ENCODE measurements at regions not wholly inside any gene's neighbourhood (a gene's known extent, or its start where the extent isn't known, plus 50 kb on each side); places are given as distances from the start of the nearest gene placed in this dataset.

GRCh38 chr14:61904946-61905345 lies 142.7 kb downstream of the SNAPC1 start:
- 74 to 98% methylated on average over 2 of the region's 2 CpGs for WGBS, 2 donors
- Histone ChIP-seq H3K9ac (ENCODE audit: insufficient read depth in 1 of 2, low read length in 2 of 2) (no peak overlapping the region), H3K27ac (ENCODE audit: low read depth in 1 of 2, low read length in 1 of 2) (no peak overlapping the region), H3K4me3 (no peak overlapping the region), H3K9me3 (ENCODE audit: control insufficient read depth in 4 of 4, insufficient read depth in 3 of 4, low read length in 3 of 4) (no peaks in the 10 kb centered on the region), H3K4me1 (ENCODE audit: control insufficient read depth in 5 of 5, insufficient read depth in 5 of 5, low read length in 5 of 5) (no peaks in the 10 kb centered on the region), H3K36me3 (ENCODE audit: control insufficient read depth in 4 of 4, insufficient read depth in 4 of 4, low read length in 4 of 4) (no peaks in the 10 kb centered on the region), H3K27me3 (ENCODE audit: control insufficient read depth in 3 of 3, insufficient read depth in 3 of 3, low read length in 2 of 3) (no peaks in the 10 kb centered on the region)
- DNase-seq = no peak
- no peak for ATAC-seq (ENCODE audit: insufficient read depth, low FRiP score)
- no peak for TF ChIP-seq CTCF (IDR thresholded peaks at IDR 0.05; ENCODE audit: control extremely low read depth, extremely low read depth)

- TF ChIP-seq CTCF (IDR thresholded peaks at IDR 0.05; ENCODE audit: control extremely low read depth, extremely low read depth) = no peak
- DNase-seq (no peak), ATAC-seq (ENCODE audit: insufficient read depth, low FRiP score) (no peak)
- Histone ChIP-seq H3K9me3 (ENCODE audit: control insufficient read depth in 4 of 4, insufficient read depth in 3 of 4, low read length in 3 of 4) (no peaks in the 10 kb centered on the region), H3K9ac (ENCODE audit: insufficient read depth in 1 of 2, low read length in 2 of 2) (no peak overlapping the region), H3K36me3 (ENCODE audit: control insufficient read depth in 4 of 4, insufficient read depth in 4 of 4, low read length in 4 of 4) (no peaks in the 10 kb centered on the region), H3K27ac (ENCODE audit: low read depth in 1 of 2, low read length in 1 of 2) (no peak overlapping the region), H3K4me1 (ENCODE audit: control insufficient read depth in 5 of 5, insufficient read depth in 5 of 5, low read length in 5 of 5) (no peaks in the 10 kb centered on the region), H3K27me3 (ENCODE audit: control insufficient read depth in 3 of 3, insufficient read depth in 3 of 3, low read length in 2 of 3) (no peaks in the 10 kb centered on the region), H3K4me3 (no peak overlapping the region)
- WGBS, 2 donors = 43 to 46% methylated on average over 4 of the region's 4 CpGs
These were observed 149.4 kb downstream of the SNAPC1 start for GRCh38 chr14:61911574-61911973.

- Histone ChIP-seq H3K27me3 (ENCODE audit: control insufficient read depth in 3 of 3, insufficient read depth in 3 of 3, low read length in 2 of 3) (no peaks in the 10 kb centered on the region), H3K4me1 (ENCODE audit: control insufficient read depth in 5 of 5, insufficient read depth in 5 of 5, low read length in 5 of 5) (peaks cover 0 to 5% (median 0%) of the 10 kb centered on the region in 5 donors), H3K4me3 (no peak overlapping the region), H3K27ac (ENCODE audit: low read depth in 1 of 2, low read length in 1 of 2) (no peak overlapping the region), H3K36me3 (ENCODE audit: control insufficient read depth in 4 of 4, insufficient read depth in 4 of 4, low read length in 4 of 4) (no peaks in the 10 kb centered on the region), H3K9me3 (ENCODE audit: control insufficient read depth in 4 of 4, insufficient read depth in 3 of 4, low read length in 3 of 4) (peaks cover 0 to 2% (median 0%) of the 10 kb centered on the region in 4 donors), H3K9ac (ENCODE audit: insufficient read depth in 1 of 2, low read length in 2 of 2) (no peak overlapping the region)
- ATAC-seq (ENCODE audit: insufficient read depth, low FRiP score) = no peak
- no peak for DNase-seq
- no peak for TF ChIP-seq CTCF (IDR thresholded peaks at IDR 0.05; ENCODE audit: control extremely low read depth, extremely low read depth)
- WGBS, 2 donors = 63 to 69% methylated on average over 2 of the region's 2 CpGs
These were observed 156.8 kb downstream of the SNAPC1 start for GRCh38 chr14:61918998-61919397.

GRCh38 chr14:61923348-61923747 lies 161.1 kb downstream of the SNAPC1 start:
- no peak for TF ChIP-seq CTCF (IDR thresholded peaks at IDR 0.05; ENCODE audit: control extremely low read depth, extremely low read depth)
- H3K27me3 ChIP-seq (ENCODE audit: control insufficient read depth in 3 of 3, insufficient read depth in 3 of 3, low read length in 2 of 3) = no peaks in the 10 kb centered on the region
- H3K4me1 ChIP-seq (ENCODE audit: control insufficient read depth in 5 of 5, insufficient read depth in 5 of 5, low read length in 5 of 5) = peaks cover 0 to 9% (median 0%) of the 10 kb centered on the region in 5 donors
- WGBS, 2 donors = 4 to 17% methylated on average over 4 of the region's 4 CpGs
- no peak overlapping the region for H3K27ac ChIP-seq (ENCODE audit: low read depth in 1 of 2, low read length in 1 of 2)
- DNase-seq (peak; percentile 55 to 85 (median 82)), ATAC-seq (ENCODE audit: insufficient read depth, low FRiP score) (no peak)
- H3K36me3 ChIP-seq (ENCODE audit: control insufficient read depth in 4 of 4, insufficient read depth in 4 of 4, low read length in 4 of 4) = no peaks in the 10 kb centered on the region
- H3K9me3 ChIP-seq (ENCODE audit: control insufficient read depth in 4 of 4, insufficient read depth in 3 of 4, low read length in 3 of 4) = peaks cover 0 to 2% (median 0%) of the 10 kb centered on the region in 4 donors
- no peak overlapping the region for H3K9ac ChIP-seq (ENCODE audit: insufficient read depth in 1 of 2, low read length in 2 of 2)
- H3K4me3 ChIP-seq = no peak overlapping the region
